ENCODE measurements at regions not wholly inside any gene's neighbourhood (a gene's known extent, or its start where the extent isn't known, plus 50 kb on each side); places are given as distances from the start of the nearest gene placed in this dataset.

DNA sequence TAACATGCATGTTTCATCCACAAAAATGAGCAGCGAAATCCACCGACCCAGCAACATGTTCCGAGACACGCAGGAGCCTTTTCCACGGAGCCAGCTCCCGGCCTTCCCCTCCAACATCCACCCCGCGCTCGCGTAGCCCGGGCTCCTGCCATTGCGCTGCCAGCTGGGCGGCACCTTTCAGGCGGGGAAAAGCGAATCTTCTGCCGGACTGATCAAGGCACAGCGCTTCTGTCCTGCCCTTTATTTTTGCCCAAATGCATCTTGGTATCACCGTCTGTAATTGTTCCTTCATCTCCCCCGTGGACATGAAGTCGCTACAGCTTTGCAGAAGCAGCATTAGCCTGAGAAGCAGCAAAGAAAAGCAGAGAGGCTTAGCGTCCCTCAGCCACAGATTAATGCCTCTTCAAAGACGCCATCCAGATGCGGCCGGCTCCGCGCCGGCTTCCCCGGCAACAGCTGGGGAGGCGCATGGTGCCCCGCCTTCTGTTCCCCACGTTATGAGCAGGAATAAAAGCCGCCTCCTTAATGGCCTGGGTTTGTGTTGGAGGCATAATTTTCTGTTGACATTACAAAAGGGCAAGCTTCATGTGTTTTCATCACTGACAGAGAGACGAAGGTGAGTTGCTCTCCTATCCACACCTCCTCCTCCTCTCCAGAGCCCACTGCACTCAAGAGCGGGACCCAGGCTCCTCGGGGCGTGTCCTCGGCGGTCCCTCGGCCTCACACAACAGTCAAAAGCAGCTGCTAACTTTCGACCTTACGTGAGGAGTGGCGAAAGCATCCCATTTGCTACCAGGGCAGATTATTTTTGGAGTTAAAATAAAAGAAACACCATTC lies 122.1 kb upstream of the SALL3 start:
- TF ChIP-seq, protein P1, sequence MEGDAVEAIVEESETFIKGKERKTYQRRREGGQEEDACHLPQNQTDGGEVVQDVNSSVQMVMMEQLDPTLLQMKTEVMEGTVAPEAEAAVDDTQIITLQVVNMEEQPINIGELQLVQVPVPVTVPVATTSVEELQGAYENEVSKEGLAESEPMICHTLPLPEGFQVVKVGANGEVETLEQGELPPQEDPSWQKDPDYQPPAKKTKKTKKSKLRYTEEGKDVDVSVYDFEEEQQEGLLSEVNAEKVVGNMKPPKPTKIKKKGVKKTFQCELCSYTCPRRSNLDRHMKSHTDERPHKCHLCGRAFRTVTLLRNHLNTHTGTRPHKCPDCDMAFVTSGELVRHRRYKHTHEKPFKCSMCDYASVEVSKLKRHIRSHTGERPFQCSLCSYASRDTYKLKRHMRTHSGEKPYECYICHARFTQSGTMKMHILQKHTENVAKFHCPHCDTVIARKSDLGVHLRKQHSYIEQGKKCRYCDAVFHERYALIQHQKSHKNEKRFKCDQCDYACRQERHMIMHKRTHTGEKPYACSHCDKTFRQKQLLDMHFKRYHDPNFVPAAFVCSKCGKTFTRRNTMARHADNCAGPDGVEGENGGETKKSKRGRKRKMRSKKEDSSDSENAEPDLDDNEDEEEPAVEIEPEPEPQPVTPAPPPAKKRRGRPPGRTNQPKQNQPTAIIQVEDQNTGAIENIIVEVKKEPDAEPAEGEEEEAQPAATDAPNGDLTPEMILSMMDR (IDR thresholded peaks at IDR 0.05; ENCODE audit: low read depth, low read length, poor library complexity, severe bottlenecking): no peak
- no peak for TF ChIP-seq EZH2phosphoT487 (IDR thresholded peaks at IDR 0.05; ENCODE audit: borderline replicate concordance, low read length)
